Heart left ventricle (tissue), 16 donors: ENCODE measurements at regions not wholly inside any gene's neighbourhood (a gene's known extent, or its start where the extent isn't known, plus 50 kb on each side); places are given as distances from the start of the nearest gene placed in this dataset.

Experiments
- ATAC-seq, 4 donors: fragments of 200-7000 bp; cut with Tn5 transposase; one replicate each; pipeline ENCODE4 v1.9.1; 2020 to 2022; ENCODE audit warnings: moderate library complexity in 4 of 4, mild to moderate bottlenecking in 3 of 4, moderate number of reproducible peaks in 1 of 4
- DNase-seq, 5 donors: peaks; one replicate each; pipeline ENCODE4 v3.0.0-alpha.2; 2020
- H3K27ac ChIP-seq, 12 donors: fragments of 200-600 bp; sonication (generic) in 4 of 12; one replicate each; pipeline versions ENCODE4 v1.5.0 to v1.8.0; 2016 to 2022; ENCODE audit warnings: mild to moderate bottlenecking in 2 of 12
- H3K27me3 ChIP-seq, 9 donors: fragments of 200-600 bp; sonication (generic) in 2 of 9; one replicate each; pipeline versions ENCODE4 v1.5.1 to v1.8.0; 2016 to 2022; ENCODE audit warnings: mild to moderate bottlenecking in 3 of 9
- H3K36me3 ChIP-seq, 9 donors: fragments of 200-600 bp; sonication (generic) in 2 of 9; one replicate each; pipeline versions ENCODE4 v1.5.0 to v1.8.0; 2018 to 2022; ENCODE audit warnings: mild to moderate bottlenecking in 2 of 9
- H3K4me1 ChIP-seq, 12 donors: fragments of 200-600 bp; sonication (generic) in 4 of 12; one replicate each; pipeline versions ENCODE4 v1.5.0 to v1.8.0; 2016 to 2022; ENCODE audit warnings: mild to moderate bottlenecking in 3 of 12
- H3K4me3 ChIP-seq, 12 donors: fragments of 200-600 bp; sonication (generic) in 4 of 12; one replicate each; pipeline versions ENCODE4 v1.5.0 to v1.8.0; 2017 to 2022; ENCODE audit warnings: mild to moderate bottlenecking in 9 of 12, moderate library complexity in 4 of 12
- H3K9me3 ChIP-seq, 12 donors: fragments of 200-600 bp; sonication (generic) in 4 of 12; one replicate each; pipeline versions ENCODE4 v1.5.0 to v1.8.0; 2016 to 2022; ENCODE audit warnings: mild to moderate bottlenecking in 1 of 12
- CTCF ChIP-seq, 12 donors: fragments of 200-600 bp; sonication (generic) in 4 of 12; IDR thresholded peaks; one replicate each; pipeline versions ENCODE4 v1.5.0 to v1.8.0; 2018 to 2022; ENCODE audit warnings: antibody characterized with exemption in 12 of 12, mild to moderate bottlenecking in 5 of 12
- POLR2A ChIP-seq, 2 donors: fragments of 450-650 bp; IDR thresholded peaks; one replicate each; pipeline ENCODE4 v1.6.1; 2017; ENCODE audit warnings: antibody characterized with exemption in 2 of 2, mild to moderate bottlenecking in 2 of 2, moderate library complexity in 2 of 2
- WGBS, 4 donors: extraction: QIAGEN DNeasy Blood & Tissue Kit in 2 of 4; methylation state at CpG; one replicate each; pipeline versions ENCODE4 v1.1.5 to v1.1.7; 2013 to 2018; 5-methylcytosine and 5-hydroxymethylcytosine counted together
- intact Hi-C, 10 donors: fragments of 100-400 bp; cut with DNase I; formaldehyde crosslinking; loops; one replicate each; pipeline versions ENCODE4 v1.11.1 to v1.14.2; 2022
- donor health status: ischemic (EF 13 %, LVEDD 7.1; RV severe dilation, severe dysfunction).
- donor health status: healthy with polysubstance abuse.
- donor health status: DM: no; HTN: yes; CAD: no.
- donor health status: DM: no; HTN: no; CAD: no.
- donor health status: ischemic (EF 25% LVEDD 6.9; RV normal size, moderate dysfunction).
- donor health status: ischemic (EF 25% LVEDD 5.7; RV mildly dilated, moderate dysfunction).
- donor health status: healthy.
- donor health status: DM: yes; HTN: yes; CAD: no.
- donor health status: ischemic (EF 35%, LVEDD 5.7; RV mildly dilated, moderate dysfunction).
- donor health status: nonischemic (EF 11% LVEDD 7.7; RV severe dilation, severe dysfunction).
- donor health status: DM: yes; HTN: yes; CAD: no.
- donor health status: PGD.
- donor health status: ischemic (EF 29% LVEDD 5.4; RV normal size, mild dysfunction).
- donor health status: nonischemic (EF 23%, LVEDD 6.1; RV moderate dilation, normal function).

- Histone ChIP-seq H3K36me3 (no peaks in the 10 kb centered on the region), H3K4me1 (no peaks in the 10 kb centered on the region), H3K4me3 (no peak overlapping the region), H3K27me3 (no peaks in the 10 kb centered on the region), H3K9me3 (no peaks in the 10 kb centered on the region), H3K27ac (no peak overlapping the region)
- TF ChIP-seq POLR2A (IDR thresholded peaks at IDR 0.05): no peak
- TF ChIP-seq CTCF (IDR thresholded peaks at IDR 0.05): no peak
- 78 to 86% (median 81%) methylated on average over 2 of the region's 2 CpGs for WGBS, 4 donors
- intact Hi-C loops: no loop called here
- ATAC-seq (no peak), DNase-seq (no peak)
These were observed 75.8 kb upstream of the AFF2 start for GRCh38 chrX:148424570-148424969.

GRCh38 chrX:148426467-148426866 lies 74.0 kb upstream of the AFF2 start:
- Histone ChIP-seq H3K4me3 (no peak overlapping the region), H3K27me3 (no peaks in the 10 kb centered on the region), H3K9me3 (no peaks in the 10 kb centered on the region), H3K27ac (no peak overlapping the region), H3K36me3 (no peaks in the 10 kb centered on the region), H3K4me1 (no peaks in the 10 kb centered on the region)
- intact Hi-C loops: no loop called here
- TF ChIP-seq POLR2A (IDR thresholded peaks at IDR 0.05) (no peak), CTCF (IDR thresholded peaks at IDR 0.05) (no peak)
- 59 to 69% (median 66%) methylated on average over 3 of the region's 3 CpGs for WGBS, 4 donors
- no peak for ATAC-seq
- no peak for DNase-seq

- no peak for TF ChIP-seq CTCF (IDR thresholded peaks at IDR 0.05)
- TF ChIP-seq POLR2A (IDR thresholded peaks at IDR 0.05): no peak
- Histone ChIP-seq H3K27ac (no peak overlapping the region), H3K9me3 (no peaks in the 10 kb centered on the region), H3K4me3 (no peak overlapping the region), H3K27me3 (no peaks in the 10 kb centered on the region), H3K36me3 (no peaks in the 10 kb centered on the region), H3K4me1 (no peaks in the 10 kb centered on the region)
- 44 to 64% (median 52%) methylated on average over 3 of the region's 3 CpGs for WGBS, 4 donors
- no peak for ATAC-seq
- DNase-seq: no peak
- intact Hi-C loops: no loop called here
These were observed 59.0 kb upstream of the AFF2 start for GRCh38 chrX:148441387-148441786.

- H3K9me3 ChIP-seq: no peaks in the 10 kb centered on the region
- no peaks in the 10 kb centered on the region for H3K4me1 ChIP-seq
- H3K4me3 ChIP-seq: no peak overlapping the region
- no peak for TF ChIP-seq POLR2A (IDR thresholded peaks at IDR 0.05)
- TF ChIP-seq CTCF (IDR thresholded peaks at IDR 0.05): no peak
- intact Hi-C loops: no loop called here
- H3K36me3 ChIP-seq: no peaks in the 10 kb centered on the region
- DNase-seq (no peak), ATAC-seq (no peak)
- 40 to 69% (median 62%) methylated on average over 3 of the region's 3 CpGs for WGBS, 4 donors
- no peak overlapping the region for H3K27ac ChIP-seq
- H3K27me3 ChIP-seq: no peaks in the 10 kb centered on the region
These were observed 57.2 kb upstream of the AFF2 start for GRCh38 chrX:148443216-148443615.
